DOHH2 (cell line): ENCODE measurements at regions not wholly inside any gene's neighbourhood (a gene's known extent, or its start where the extent isn't known, plus 50 kb on each side); places are given as distances from the start of the nearest gene placed in this dataset.

Experiments
- H3F3A ChIP-seq: fragments of 200-600 bp; sonication (generic), shearing (Covaris generic); 2 replicates; pipeline ENCODE4 v1.6.0; 2016; ENCODE audit warnings: antibody characterized with exemption, mild to moderate bottlenecking; ENCODE audit not compliant: control insufficient read depth, insufficient read depth
- H3K27ac ChIP-seq: fragments of 200-600 bp; sonication (generic); 2 replicates; pipeline ENCODE4 v1.5.1; 2014; ENCODE audit warnings: low read depth, mild to moderate bottlenecking, low read length, moderate library complexity
- H3K27me3 ChIP-seq: fragments of 200-600 bp; sonication (generic); 2 replicates; pipeline ENCODE4 v1.6.1; 2014; ENCODE audit warnings: mild to moderate bottlenecking, low read length, mixed read lengths; ENCODE audit not compliant: control insufficient read depth
- H3K36me3 ChIP-seq: fragments of 200-600 bp; sonication (generic); 2 replicates; pipeline ENCODE4 v1.6.1; 2014; ENCODE audit warnings: mild to moderate bottlenecking, low read length, moderate library complexity, mixed read lengths; ENCODE audit not compliant: control insufficient read depth
- H3K4me1 ChIP-seq: fragments of 200-600 bp; sonication (generic); 2 replicates; pipeline ENCODE4 v1.6.1; 2014; ENCODE audit warnings: mild to moderate bottlenecking, low read length, mixed read lengths; ENCODE audit not compliant: control insufficient read depth
- H3K4me2 ChIP-seq: fragments of 200-600 bp; sonication (generic); 2 replicates; pipeline ENCODE4 v1.6.0; 2014; ENCODE audit warnings: mild to moderate bottlenecking, low read length, moderate library complexity
- H3K4me3 ChIP-seq: fragments of 200-600 bp; sonication (generic); 2 replicates; pipeline ENCODE4 v1.5.1; 2014; ENCODE audit warnings: mild to moderate bottlenecking, low read length, mixed read lengths
- H3K79me2 ChIP-seq: fragments of 200-600 bp; sonication (generic); 2 replicates; pipeline ENCODE4 v1.6.1; 2014; ENCODE audit warnings: mild to moderate bottlenecking, low read length, mixed read lengths; ENCODE audit not compliant: control insufficient read depth
- H3K9me2 ChIP-seq: fragments of 200-600 bp; sonication (generic); replicated peaks from 2 replicates; pipeline ENCODE4 v1.6.1; 2014; ENCODE audit warnings: mild to moderate bottlenecking, low read length, mixed read lengths; ENCODE audit not compliant: control insufficient read depth
- H3K9me3 ChIP-seq: fragments of 200-600 bp; sonication (generic); 2 replicates; pipeline ENCODE4 v1.6.1; 2014; ENCODE audit warnings: antibody characterized with exemption, low read length, mixed read lengths; ENCODE audit not compliant: control insufficient read depth, insufficient read depth
- H4K20me1 ChIP-seq: fragments of 200-600 bp; sonication (generic); 2 replicates; pipeline ENCODE4 v1.6.0; 2014; ENCODE audit warnings: low read depth, mild to moderate bottlenecking, antibody characterized with exemption, low read length, moderate library complexity; ENCODE audit not compliant: control insufficient read depth, insufficient read depth
- CTCF ChIP-seq: fragments of 200-600 bp; sonication (generic); IDR thresholded peaks from one replicate; pipeline ENCODE4 v1.5.1; 2014; ENCODE audit warnings: antibody characterized with exemption, mild to moderate bottlenecking, low read depth, low read length; ENCODE audit not compliant: poor library complexity, severe bottlenecking
- EZH2phosphoT487 ChIP-seq: fragments of 200-600 bp; sonication (generic); IDR thresholded peaks from 2 replicates; pipeline ENCODE4 v1.6.1; 2017; ENCODE audit warnings: borderline replicate concordance, mild to moderate bottlenecking, antibody characterized with exemption, low read length, moderate library complexity, mixed read lengths

GRCh38 chr5:167649471-167649870 is 642.0 kb upstream of the WWC1 start:
- Histone ChIP-seq H3K4me3 (no peak overlapping the region), H4K20me1 (no peaks in the 10 kb centered on the region), H3K9me3 (no peaks in the 10 kb centered on the region), H3K4me1 (no peaks in the 10 kb centered on the region), H3K36me3 (no peaks in the 10 kb centered on the region), H3K27ac (no peak overlapping the region), H3F3A (no peaks in the 10 kb centered on the region), H3K9me2 (no peaks in the 10 kb centered on the region), H3K79me2 (no peaks in the 10 kb centered on the region), H3K4me2 (no peak overlapping the region), H3K27me3 (no peaks in the 10 kb centered on the region)
- TF ChIP-seq EZH2phosphoT487 (no peak), CTCF (no peak)

- Histone ChIP-seq H4K20me1 (no peaks in the 10 kb centered on the region), H3K27ac (no peak overlapping the region), H3K27me3 (no peaks in the 10 kb centered on the region), H3K4me2 (no peak overlapping the region), H3K9me3 (no peaks in the 10 kb centered on the region), H3K36me3 (no peaks in the 10 kb centered on the region), H3K4me1 (no peaks in the 10 kb centered on the region), H3K4me3 (no peak overlapping the region), H3F3A (no peaks in the 10 kb centered on the region), H3K9me2 (no peaks in the 10 kb centered on the region), H3K79me2 (no peaks in the 10 kb centered on the region)
- no peak for TF ChIP-seq CTCF
- no peak for TF ChIP-seq EZH2phosphoT487
Observed at GRCh38 chr5:167652690-167653089, 638.8 kb upstream of the WWC1 start.

- Histone ChIP-seq H3K4me3 (no peak overlapping the region), H3K79me2 (no peaks in the 10 kb centered on the region), H3K27ac (no peak overlapping the region), H3F3A (no peaks in the 10 kb centered on the region), H4K20me1 (no peaks in the 10 kb centered on the region), H3K9me3 (no peaks in the 10 kb centered on the region), H3K9me2 (no peaks in the 10 kb centered on the region), H3K4me2 (no peak overlapping the region), H3K27me3 (no peaks in the 10 kb centered on the region), H3K4me1 (no peaks in the 10 kb centered on the region), H3K36me3 (no peaks in the 10 kb centered on the region)
- TF ChIP-seq CTCF = no peak
- TF ChIP-seq EZH2phosphoT487 = no peak
Observed at GRCh38 chr5:167653645-167654106, 637.8 kb upstream of the WWC1 start.

GRCh38 chr5:167657016-167657415 is 634.4 kb upstream of the WWC1 start:
- Histone ChIP-seq H4K20me1 (no peaks in the 10 kb centered on the region), H3K27ac (no peak overlapping the region), H3K4me3 (no peak overlapping the region), H3K4me1 (no peaks in the 10 kb centered on the region), H3F3A (no peaks in the 10 kb centered on the region), H3K79me2 (no peaks in the 10 kb centered on the region), H3K36me3 (no peaks in the 10 kb centered on the region), H3K27me3 (no peaks in the 10 kb centered on the region), H3K4me2 (no peak overlapping the region), H3K9me3 (no peaks in the 10 kb centered on the region), H3K9me2 (no peaks in the 10 kb centered on the region)
- no peak for TF ChIP-seq CTCF
- no peak for TF ChIP-seq EZH2phosphoT487
